ENCODE measurements at regions not wholly inside any gene's neighbourhood (a gene's known extent, or its start where the extent isn't known, plus 50 kb on each side); places are given as distances from the start of the nearest gene placed in this dataset.
A peak's percentile ranks its signal among the peaks of the same experiment; 100 is the strongest.

- Mint-ChIP-seq H3K27ac (no peak overlapping the region), H3K27me3 (ENCODE audit: low read depth) (no peaks in the 10 kb centered on the region), H3K9me3 (peaks cover 3 to 14% of the 10 kb centered on the region in 2 donors), H3K4me3 (no peak overlapping the region), H3K4me1 (ENCODE audit: low read depth) (no peaks in the 10 kb centered on the region), H3K36me3 (ENCODE audit: insufficient read depth in 2 of 2) (peaks cover 8 to 20% of the 10 kb centered on the region in 2 donors)
- ATAC-seq (replicated peaks in 1 of 2) (no peak), DNase-seq (no peak)
Measured at GRCh38 chr18:76750269-76750668, 72.1 kb upstream of the ZNF236 start.

DNA sequence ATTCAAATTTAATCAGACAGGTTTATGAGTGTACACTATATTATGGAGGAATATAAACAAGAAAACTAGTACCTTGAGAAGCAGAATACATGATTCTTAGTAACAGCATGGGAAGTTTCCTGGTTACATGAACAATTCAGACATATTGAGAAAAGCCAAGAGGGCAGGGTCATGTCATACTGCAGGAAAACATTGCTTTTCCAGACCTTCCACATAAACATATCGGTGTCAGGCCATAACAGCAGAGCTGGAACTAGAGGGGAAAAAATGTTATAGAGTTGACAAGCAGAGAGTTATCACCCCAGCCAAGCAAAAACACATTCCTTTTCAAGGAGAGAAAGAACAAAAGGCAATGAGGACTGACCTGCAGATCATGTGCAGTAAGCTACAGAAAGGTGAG, 74.7 kb upstream of the ZNF236 start:
- Mint-ChIP-seq H3K27me3 (ENCODE audit: low read depth) (peaks cover 2% of the 10 kb centered on the region), H3K4me3 (no peak overlapping the region), H3K36me3 (ENCODE audit: insufficient read depth in 2 of 2) (peaks cover 8 to 20% of the 10 kb centered on the region in 2 donors), H3K4me1 (ENCODE audit: low read depth) (no peaks in the 10 kb centered on the region), H3K27ac (no peak overlapping the region), H3K9me3 (peaks cover 3 to 14% of the 10 kb centered on the region in 2 donors)
- DNase-seq (no peak), ATAC-seq (replicated peaks in 1 of 2) (no peak)

DNA sequence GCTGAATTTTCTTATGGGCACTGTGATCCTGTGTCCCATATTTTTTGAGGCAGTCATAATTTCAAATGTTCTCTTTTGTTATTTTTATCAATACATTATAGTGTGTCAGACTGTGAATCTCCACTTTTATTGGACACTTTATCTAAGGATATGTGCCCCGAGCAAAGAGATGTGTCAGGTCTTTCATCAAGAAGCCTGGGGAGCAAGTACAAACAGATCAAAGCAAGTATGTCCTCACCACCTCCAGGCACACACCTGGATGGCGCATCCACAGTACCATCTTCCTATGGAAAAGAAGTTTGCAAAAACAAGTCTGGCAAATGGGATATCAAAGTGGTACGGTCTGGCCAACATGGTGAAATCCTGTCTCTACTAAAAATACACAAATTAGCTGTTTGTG, 81.0 kb upstream of the ZNF236 start:
- Mint-ChIP-seq H3K4me1 (ENCODE audit: low read depth) (peaks cover 14% of the 10 kb centered on the region), H3K36me3 (ENCODE audit: insufficient read depth in 2 of 2) (no peaks in the 10 kb centered on the region), H3K27ac (no peak overlapping the region), H3K27me3 (ENCODE audit: low read depth) (peaks cover 31% of the 10 kb centered on the region), H3K4me3 (no peak overlapping the region), H3K9me3 (peaks cover 2 to 3% of the 10 kb centered on the region in 2 donors)
- DNase-seq (no peak), ATAC-seq (replicated peaks in 1 of 2) (no peak)

DNA sequence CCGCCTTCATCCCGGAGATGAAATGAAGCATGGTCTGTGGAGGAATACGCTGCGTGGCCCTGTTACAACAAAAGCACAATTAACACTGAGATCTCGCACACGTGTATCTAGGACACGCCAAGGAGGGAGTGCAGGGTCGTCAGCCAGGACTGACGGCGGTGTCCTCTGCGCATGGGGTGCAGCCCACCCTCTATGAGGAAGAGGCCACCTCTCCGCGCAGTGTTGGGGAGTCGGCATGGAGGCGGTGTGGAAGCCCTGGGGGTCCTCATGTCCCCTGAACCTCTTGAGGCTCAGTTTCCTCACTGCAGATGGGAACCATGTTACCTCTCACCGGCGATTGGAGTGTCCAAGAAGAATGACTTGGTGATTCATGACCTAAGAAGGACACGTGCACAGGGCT, 86.0 kb upstream of the ZNF236 start:
- ATAC-seq (replicated peaks in 1 of 2) (no peak), DNase-seq (no peak)
- H3K36me3 Mint-ChIP-seq (ENCODE audit: insufficient read depth in 2 of 2), result no peaks in the 10 kb centered on the region
- no peak overlapping the region for H3K4me3 Mint-ChIP-seq
- no peak overlapping the region for H3K27ac Mint-ChIP-seq
- H3K9me3 Mint-ChIP-seq, result no peaks in the 10 kb centered on the region
- H3K4me1 Mint-ChIP-seq (ENCODE audit: low read depth), result peaks cover 14% of the 10 kb centered on the region
- H3K27me3 Mint-ChIP-seq (ENCODE audit: low read depth), result peaks cover 27% of the 10 kb centered on the region

DNA sequence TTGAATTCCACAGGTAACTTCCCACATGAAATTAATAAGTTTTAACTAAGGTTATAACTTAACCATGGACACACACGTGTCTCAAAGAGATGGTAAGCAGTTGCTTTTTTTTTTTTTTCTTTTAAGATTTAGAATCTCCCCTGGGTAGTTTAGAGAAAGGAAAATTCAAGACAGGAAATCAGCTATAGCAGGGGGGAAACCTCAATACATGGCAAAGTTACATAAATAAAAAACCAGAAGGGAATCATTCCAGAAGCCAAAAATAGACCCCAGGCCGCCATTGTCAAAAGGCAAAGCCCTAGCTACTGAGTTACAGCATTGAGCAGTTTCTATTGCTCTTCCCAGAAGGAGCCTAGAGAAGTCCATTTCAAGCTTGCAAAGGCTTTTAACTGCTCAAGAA, 91.5 kb upstream of the ZNF236 start:
- Mint-ChIP-seq H3K9me3 (peaks cover 2 to 4% of the 10 kb centered on the region in 2 donors), H3K27me3 (ENCODE audit: low read depth) (peaks cover 11% of the 10 kb centered on the region), H3K4me1 (ENCODE audit: low read depth) (no peaks in the 10 kb centered on the region), H3K4me3 (no peak overlapping the region), H3K36me3 (ENCODE audit: insufficient read depth in 2 of 2) (peaks cover 0 to 7% of the 10 kb centered on the region in 2 donors), H3K27ac (no peak overlapping the region)
- DNase-seq, result no peak
- ATAC-seq (replicated peaks in 1 of 2), result no peak

GRCh38 chr18:76727589-76727988, 94.8 kb upstream of the ZNF236 start:
- DNase-seq (no peak), ATAC-seq (replicated peaks in 1 of 2) (no peak)
- Mint-ChIP-seq H3K27ac (no peak overlapping the region), H3K4me1 (ENCODE audit: low read depth) (peaks cover 6% of the 10 kb centered on the region), H3K27me3 (ENCODE audit: low read depth) (peaks cover 20% of the 10 kb centered on the region), H3K4me3 (no peak overlapping the region), H3K9me3 (peaks cover 2 to 4% of the 10 kb centered on the region in 2 donors), H3K36me3 (ENCODE audit: insufficient read depth in 2 of 2) (peaks cover 0 to 7% of the 10 kb centered on the region in 2 donors)

GRCh38 chr18:76725445-76725844, 96.9 kb upstream of the ZNF236 start:
- H3K4me1 Mint-ChIP-seq (ENCODE audit: low read depth), result peaks cover 26% of the 10 kb centered on the region
- peaks cover 13% of the 10 kb centered on the region for H3K27me3 Mint-ChIP-seq (ENCODE audit: low read depth)
- H3K9me3 Mint-ChIP-seq, result peaks cover 2 to 4% of the 10 kb centered on the region in 2 donors
- DNase-seq (no peak), ATAC-seq (replicated peaks in 1 of 2) (no peak)
- peaks cover 0 to 7% of the 10 kb centered on the region in 2 donors for H3K36me3 Mint-ChIP-seq (ENCODE audit: insufficient read depth in 2 of 2)
- no peak overlapping the region for H3K27ac Mint-ChIP-seq
- H3K4me3 Mint-ChIP-seq, result no peak overlapping the region

DNA sequence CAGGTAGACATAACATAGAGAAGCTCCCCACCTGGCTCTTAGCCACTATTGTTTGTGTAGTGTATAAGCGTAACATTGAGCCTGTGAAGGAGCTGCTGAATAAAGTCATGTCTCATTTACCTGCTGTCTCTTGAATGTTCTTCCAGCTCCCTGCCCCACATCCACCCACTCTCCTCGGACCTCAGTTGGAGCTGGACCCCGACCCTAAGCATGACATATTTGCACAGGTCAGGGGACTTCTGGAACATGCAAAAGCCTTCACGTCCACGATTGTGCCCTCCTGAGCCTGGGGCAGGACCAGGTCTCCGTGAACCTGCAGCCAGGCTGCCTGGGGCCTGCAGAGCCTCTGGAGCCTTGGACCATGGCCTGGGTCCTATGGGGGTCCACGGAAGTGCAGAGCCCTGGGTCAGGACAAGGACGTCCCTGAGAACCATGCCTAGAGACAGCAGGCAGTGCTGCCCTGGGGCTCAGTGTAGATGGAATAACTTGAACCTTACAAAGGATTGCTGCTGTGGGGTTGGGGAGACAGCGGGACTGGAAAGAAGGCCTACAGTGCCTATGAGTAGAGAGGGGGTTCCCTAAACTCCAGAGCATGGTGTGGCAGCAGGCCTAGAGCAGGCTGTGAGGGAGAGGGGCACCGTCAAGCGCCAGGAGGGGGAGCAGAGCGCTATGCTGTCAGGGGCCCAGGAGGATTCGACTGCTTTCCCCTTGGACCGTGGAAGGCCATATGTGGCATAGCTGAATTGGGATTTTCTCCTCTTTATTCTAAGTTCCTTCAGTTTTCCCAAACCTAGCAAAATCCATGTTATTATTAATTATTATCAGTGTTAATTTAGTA, 99.9 kb upstream of the ZNF236 start:
- Mint-ChIP-seq H3K4me3 (no peak overlapping the region), H3K27ac (no peak overlapping the region), H3K36me3 (ENCODE audit: insufficient read depth in 2 of 2) (no peaks in the 10 kb centered on the region), H3K27me3 (ENCODE audit: low read depth) (peaks cover 13% of the 10 kb centered on the region), H3K9me3 (no peaks in the 10 kb centered on the region), H3K4me1 (ENCODE audit: low read depth) (peaks cover 31% of the 10 kb centered on the region)
- DNase-seq (no peak), ATAC-seq (replicated peaks in 1 of 2) (no peak)

GRCh38 chr18:76721207-76721996, 101.0 kb upstream of the ZNF236 start:
- Mint-ChIP-seq H3K4me3 (peak overlapping the region; percentile 61 to 66), H3K4me1 (ENCODE audit: low read depth) (peaks cover 31% of the 10 kb centered on the region), H3K9me3 (no peaks in the 10 kb centered on the region), H3K36me3 (ENCODE audit: insufficient read depth in 2 of 2) (no peaks in the 10 kb centered on the region), H3K27ac (no peak overlapping the region), H3K27me3 (ENCODE audit: low read depth) (peaks cover 13% of the 10 kb centered on the region)
- ATAC-seq (replicated peaks in 1 of 2) (peak; percentile 97), DNase-seq (peak; percentile 67 to 73)

DNA sequence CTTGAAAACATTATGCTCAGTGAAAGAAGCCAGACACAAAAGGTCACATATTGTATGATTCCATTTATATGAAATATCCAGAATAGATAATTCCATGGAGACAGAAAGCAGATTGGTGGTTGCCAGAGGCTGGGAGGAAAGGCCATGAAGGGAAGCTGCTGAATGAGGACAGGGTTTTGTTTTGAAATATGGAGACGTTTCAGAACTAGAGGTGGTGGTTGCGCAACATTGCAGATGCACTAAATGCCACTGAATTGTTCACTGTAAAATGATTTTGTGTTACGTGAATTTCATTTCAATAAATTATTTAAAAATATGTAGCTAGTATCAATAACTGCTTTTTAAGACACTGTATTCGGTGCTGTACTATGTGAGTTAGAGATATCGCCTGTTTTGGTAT, 101.7 kb upstream of the ZNF236 start:
- Mint-ChIP-seq H3K4me3 (peak overlapping the region; percentile 66 to 86), H3K9me3 (no peaks in the 10 kb centered on the region), H3K36me3 (ENCODE audit: insufficient read depth in 2 of 2) (no peaks in the 10 kb centered on the region), H3K4me1 (ENCODE audit: low read depth) (peaks cover 31% of the 10 kb centered on the region), H3K27me3 (ENCODE audit: low read depth) (peaks cover 13% of the 10 kb centered on the region), H3K27ac (peak overlapping the region; percentile 29)
- ATAC-seq (replicated peaks in 1 of 2) (no peak), DNase-seq (no peak)

GRCh38 chr18:76715012-76715610, 107.2 kb upstream of the ZNF236 start:
- no peak overlapping the region for H3K4me3 Mint-ChIP-seq

GRCh38 chr18:76713432-76713831, 108.9 kb upstream of the ZNF236 start:
- Mint-ChIP-seq H3K9me3 (no peaks in the 10 kb centered on the region), H3K27me3 (ENCODE audit: low read depth) (no peaks in the 10 kb centered on the region), H3K27ac (no peak overlapping the region), H3K4me3 (no peak overlapping the region), H3K36me3 (ENCODE audit: insufficient read depth in 2 of 2) (no peaks in the 10 kb centered on the region), H3K4me1 (ENCODE audit: low read depth) (no peaks in the 10 kb centered on the region)
- DNase-seq (no peak), ATAC-seq (replicated peaks in 1 of 2) (no peak)

More at GRCh38 chr18:76715012-76715610, 107.2 kb upstream of the ZNF236 start:
- no peak for ATAC-seq (replicated peaks in 1 of 2)
- no peak for DNase-seq
- H3K9me3 Mint-ChIP-seq, result no peaks in the 10 kb centered on the region
- H3K36me3 Mint-ChIP-seq (ENCODE audit: insufficient read depth in 2 of 2), result no peaks in the 10 kb centered on the region
- H3K27me3 Mint-ChIP-seq (ENCODE audit: low read depth), result no peaks in the 10 kb centered on the region
- H3K27ac Mint-ChIP-seq, result no peak overlapping the region
- peaks cover 2% of the 10 kb centered on the region for H3K4me1 Mint-ChIP-seq (ENCODE audit: low read depth)

GRCh38 chr18:76712511-76713140, 109.7 kb upstream of the ZNF236 start:
- DNase-seq (no peak), ATAC-seq (replicated peaks in 1 of 2) (no peak)
- no peaks in the 10 kb centered on the region for H3K36me3 Mint-ChIP-seq (ENCODE audit: insufficient read depth in 2 of 2)
- no peaks in the 10 kb centered on the region for H3K9me3 Mint-ChIP-seq
- H3K4me3 Mint-ChIP-seq, result no peak overlapping the region
- no peak overlapping the region for H3K27ac Mint-ChIP-seq
- H3K4me1 Mint-ChIP-seq (ENCODE audit: low read depth), result no peaks in the 10 kb centered on the region
- no peaks in the 10 kb centered on the region for H3K27me3 Mint-ChIP-seq (ENCODE audit: low read depth)
